ENCODE measurements at regions not wholly inside any gene's neighbourhood (a gene's known extent, or its start where the extent isn't known, plus 50 kb on each side); places are given as distances from the start of the nearest gene placed in this dataset.
A peak's percentile ranks its signal among the peaks of the same experiment; 100 is the strongest.

- peak; percentile 64 for DNase-seq (ENCODE audit: low read depth, low spot score)
- in situ Hi-C loops (cut with HindIII; ENCODE audit: low sequenced_read_pairs): no loop called here
- H3K4me3 ChIP-seq (ENCODE audit: low read depth, low read length): no peak overlapping the region
- TF ChIP-seq, protein P1, sequence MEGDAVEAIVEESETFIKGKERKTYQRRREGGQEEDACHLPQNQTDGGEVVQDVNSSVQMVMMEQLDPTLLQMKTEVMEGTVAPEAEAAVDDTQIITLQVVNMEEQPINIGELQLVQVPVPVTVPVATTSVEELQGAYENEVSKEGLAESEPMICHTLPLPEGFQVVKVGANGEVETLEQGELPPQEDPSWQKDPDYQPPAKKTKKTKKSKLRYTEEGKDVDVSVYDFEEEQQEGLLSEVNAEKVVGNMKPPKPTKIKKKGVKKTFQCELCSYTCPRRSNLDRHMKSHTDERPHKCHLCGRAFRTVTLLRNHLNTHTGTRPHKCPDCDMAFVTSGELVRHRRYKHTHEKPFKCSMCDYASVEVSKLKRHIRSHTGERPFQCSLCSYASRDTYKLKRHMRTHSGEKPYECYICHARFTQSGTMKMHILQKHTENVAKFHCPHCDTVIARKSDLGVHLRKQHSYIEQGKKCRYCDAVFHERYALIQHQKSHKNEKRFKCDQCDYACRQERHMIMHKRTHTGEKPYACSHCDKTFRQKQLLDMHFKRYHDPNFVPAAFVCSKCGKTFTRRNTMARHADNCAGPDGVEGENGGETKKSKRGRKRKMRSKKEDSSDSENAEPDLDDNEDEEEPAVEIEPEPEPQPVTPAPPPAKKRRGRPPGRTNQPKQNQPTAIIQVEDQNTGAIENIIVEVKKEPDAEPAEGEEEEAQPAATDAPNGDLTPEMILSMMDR (IDR thresholded peaks at IDR 0.05; ENCODE audit: low read depth, low read length): no peak
These were observed 295.3 kb upstream of the LYPLAL1 start for GRCh38 chr1:218878369-218878768.

- in situ Hi-C loops (cut with HindIII; ENCODE audit: low sequenced_read_pairs): no loop called here
- TF ChIP-seq, protein P1 (IDR thresholded peaks at IDR 0.05; ENCODE audit: low read depth, low read length): no peak
- no peak for DNase-seq (ENCODE audit: low read depth, low spot score)
- H3K4me3 ChIP-seq (ENCODE audit: low read depth, low read length): no peak overlapping the region
These were observed 293.1 kb upstream of the LYPLAL1 start for GRCh38 chr1:218880484-218881060.

DNA sequence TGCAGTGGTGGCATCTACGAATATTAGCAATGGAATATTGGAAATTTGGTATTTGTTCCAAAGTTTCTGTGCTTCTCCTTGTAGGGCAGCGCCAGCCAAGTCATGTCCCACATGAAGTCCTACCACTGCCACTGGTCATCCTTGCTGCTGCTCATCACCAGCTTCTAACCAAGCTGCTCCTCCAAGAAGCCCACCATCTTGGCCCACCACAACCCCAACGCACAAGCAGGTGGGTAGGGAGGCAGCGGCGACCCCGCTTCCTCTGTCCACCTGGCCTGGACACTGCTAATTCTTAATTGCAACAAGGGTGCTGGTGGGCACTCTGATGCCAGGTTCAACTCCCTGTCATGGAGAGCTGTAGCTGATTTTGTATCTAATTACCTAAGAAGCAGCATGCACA lies 291.2 kb upstream of the LYPLAL1 start:
- in situ Hi-C loops (cut with HindIII; ENCODE audit: low sequenced_read_pairs): no loop called here
- H3K4me3 ChIP-seq (ENCODE audit: low read depth, low read length): no peak overlapping the region
- TF ChIP-seq, protein P1 (IDR thresholded peaks at IDR 0.05; ENCODE audit: low read depth, low read length): no peak
- no peak for DNase-seq (ENCODE audit: low read depth, low spot score)

GRCh38 chr1:218886101-218886871 lies 287.4 kb upstream of the LYPLAL1 start:
- TF ChIP-seq, protein P1 (IDR thresholded peaks at IDR 0.05; ENCODE audit: low read depth, low read length): no peak
- peak; percentile 63 for DNase-seq (ENCODE audit: low read depth, low spot score)
- no peak overlapping the region for H3K4me3 ChIP-seq (ENCODE audit: low read depth, low read length)
- in situ Hi-C loops (cut with HindIII; ENCODE audit: low sequenced_read_pairs): no loop called here

GRCh38 chr1:218887141-218887925 lies 286.3 kb upstream of the LYPLAL1 start:
- DNase-seq (ENCODE audit: low read depth, low spot score): no peak
- TF ChIP-seq, protein P1 (IDR thresholded peaks at IDR 0.05; ENCODE audit: low read depth, low read length): no peak
- in situ Hi-C loops (cut with HindIII; ENCODE audit: low sequenced_read_pairs): no loop called here

GRCh38 chr1:218890451-218890850 lies 283.2 kb upstream of the LYPLAL1 start:
- no peak for DNase-seq (ENCODE audit: low read depth, low spot score)
- TF ChIP-seq, protein P1 (IDR thresholded peaks at IDR 0.05; ENCODE audit: low read depth, low read length): no peak
- in situ Hi-C loops (cut with HindIII; ENCODE audit: low sequenced_read_pairs): no loop called here
- H3K4me3 ChIP-seq (ENCODE audit: low read depth, low read length): no peak overlapping the region

More at GRCh38 chr1:218887141-218887925, 286.3 kb upstream of the LYPLAL1 start:
- H3K4me3 ChIP-seq (ENCODE audit: low read depth, low read length): no peak overlapping the region

All from astrocyte of the spinal cord (primary cell).